Left hindlimb (tissue), 1 donor: ENCODE measurements at regions not wholly inside any gene's neighbourhood (a gene's known extent, or its start where the extent isn't known, plus 50 kb on each side); places are given as distances from the start of the nearest gene placed in this dataset.

Experiments used
- DNase-seq: peaks from one replicate; pipeline ENCODE4 v3.0.0-alpha.2; 2018

DNA sequence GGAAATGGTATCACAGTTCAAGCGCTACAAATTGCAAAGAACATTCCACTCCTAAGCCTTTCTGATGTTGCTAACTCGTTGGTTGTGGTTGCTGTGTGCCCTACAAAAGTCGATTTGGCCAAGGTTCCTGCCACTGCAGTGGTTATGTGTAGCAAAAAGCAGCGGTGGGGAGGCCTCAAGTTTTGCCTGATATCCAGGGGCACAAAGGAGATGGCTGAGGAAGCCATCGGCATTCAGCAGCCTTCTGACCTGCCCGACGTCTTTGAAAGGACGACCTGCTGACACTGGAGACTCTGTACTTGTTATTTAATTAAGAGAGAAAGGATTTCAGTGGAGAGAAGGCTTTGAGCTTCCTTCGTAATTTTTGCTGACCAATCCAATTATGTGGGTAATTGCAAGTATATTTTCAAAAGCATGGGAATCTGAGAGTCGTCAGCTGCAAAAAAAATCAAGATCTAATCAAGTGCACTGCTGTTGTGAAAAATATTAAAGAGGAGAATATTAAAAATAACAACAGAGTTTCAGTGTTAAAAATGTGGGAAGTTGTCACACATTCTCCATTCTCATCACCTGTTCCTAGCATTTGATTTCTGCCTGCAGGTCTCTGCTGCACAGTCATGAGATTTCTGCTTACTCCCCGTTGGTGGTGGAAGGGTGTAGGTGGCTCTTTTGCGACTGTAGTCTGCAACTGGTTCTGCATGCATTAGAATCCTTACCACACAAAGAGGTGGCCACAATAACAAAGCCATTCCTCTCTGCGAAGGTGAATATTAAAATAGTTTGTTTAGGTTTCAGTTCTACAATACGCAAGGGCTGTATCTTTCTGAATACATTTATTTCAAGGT is 319.2 kb downstream of the IRX2 start:
- no peak for DNase-seq

DNA sequence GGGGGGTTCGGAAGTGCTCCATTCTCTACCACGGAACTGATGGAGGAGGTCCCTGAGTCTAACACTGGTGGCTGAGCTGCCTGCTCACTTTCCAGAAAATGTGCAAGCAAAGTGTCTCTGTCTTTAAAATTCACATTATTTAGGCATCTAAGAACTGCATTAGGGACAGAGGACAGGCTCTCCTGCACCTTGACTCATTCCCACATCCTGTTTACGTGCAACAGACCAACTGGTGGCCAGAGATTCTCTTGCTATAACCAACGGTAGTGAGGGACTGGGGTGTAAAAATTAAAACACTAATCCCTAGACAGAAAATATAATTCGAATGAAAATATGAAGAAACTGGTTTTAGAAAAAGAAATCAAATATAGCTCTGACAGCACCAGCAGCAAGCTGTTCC is 320.9 kb downstream of the IRX2 start:
- DNase-seq, result no peak

DNA sequence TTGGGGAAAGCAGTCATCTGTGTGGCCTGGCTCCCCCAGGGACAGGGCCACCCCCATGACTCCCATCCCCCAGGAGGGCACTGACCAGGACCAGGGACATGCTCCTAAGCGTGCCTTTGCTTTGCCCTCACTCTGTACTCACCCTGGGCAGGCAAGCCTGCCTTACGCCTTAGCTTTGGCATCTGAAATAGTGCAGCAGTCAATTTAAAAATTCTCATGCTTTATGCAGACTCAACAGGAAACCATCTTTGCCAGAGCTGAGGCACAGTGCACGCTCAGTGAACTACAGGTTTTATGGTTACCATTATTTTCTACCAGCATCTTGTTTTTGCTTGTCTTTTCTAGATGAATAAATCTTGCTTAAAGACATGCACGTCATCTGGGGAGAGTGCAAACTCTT is 323.5 kb downstream of the IRX2 start:
- DNase-seq, result no peak

DNA sequence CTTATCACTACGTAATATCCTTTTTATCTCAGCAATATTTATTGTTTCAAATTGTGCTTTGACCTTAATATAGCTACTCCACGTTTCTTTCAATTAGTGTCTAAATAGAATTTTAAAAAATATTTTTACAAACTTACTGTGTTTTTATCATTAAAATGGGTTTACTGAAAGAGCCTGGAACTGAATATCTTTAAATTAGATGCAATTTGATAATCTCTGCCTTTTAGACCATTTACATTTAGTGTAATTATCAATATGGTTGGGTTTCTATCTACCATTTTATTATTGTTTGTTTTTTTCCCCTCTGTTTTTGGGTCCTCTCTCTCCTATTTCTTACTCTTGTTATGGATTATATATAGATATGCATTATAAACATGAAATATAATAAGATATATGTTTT is 327.8 kb downstream of the IRX2 start:
- no peak for DNase-seq

DNA sequence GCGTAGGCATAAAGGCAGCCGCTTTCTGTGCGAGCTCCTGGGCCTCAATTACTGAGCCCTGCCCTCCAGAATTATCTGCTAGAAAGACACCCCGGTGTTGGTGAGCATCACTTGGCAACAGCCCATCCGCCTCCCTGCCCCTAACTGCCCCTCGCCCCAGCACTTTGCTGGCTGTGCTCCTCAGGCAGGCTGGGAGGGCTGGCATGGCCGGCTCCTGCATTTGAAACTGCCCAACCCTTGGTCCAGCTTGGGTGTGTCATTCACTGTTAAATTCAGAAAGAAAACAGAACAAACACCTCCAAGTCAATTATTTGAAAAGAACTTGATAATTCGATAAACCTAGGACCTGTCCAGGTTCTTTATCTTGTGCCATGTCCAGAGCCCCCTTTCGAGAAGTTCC is 334.2 kb downstream of the IRX2 start:
- DNase-seq, result no peak

DNA sequence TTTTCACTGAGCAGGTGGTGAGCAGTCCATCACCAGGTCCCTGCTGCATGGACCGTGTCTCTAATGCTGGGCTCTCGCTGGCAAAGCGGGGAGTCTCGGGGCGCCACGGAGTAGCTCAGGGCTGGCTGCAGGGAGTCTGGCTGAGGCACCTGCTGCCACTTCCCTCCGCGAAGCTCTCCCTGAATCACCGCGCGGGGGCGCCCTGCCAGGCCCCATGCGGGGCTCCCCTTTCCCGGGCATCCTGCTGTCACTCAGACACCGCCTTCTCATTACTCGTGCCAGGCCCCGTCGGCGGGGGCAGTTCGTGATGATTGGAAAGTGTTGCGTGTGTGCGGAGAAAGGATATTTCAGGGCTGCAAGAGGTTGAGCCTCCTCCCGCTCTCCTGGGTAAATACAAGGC is 335.8 kb downstream of the IRX2 start:
- DNase-seq, result no peak

DNA sequence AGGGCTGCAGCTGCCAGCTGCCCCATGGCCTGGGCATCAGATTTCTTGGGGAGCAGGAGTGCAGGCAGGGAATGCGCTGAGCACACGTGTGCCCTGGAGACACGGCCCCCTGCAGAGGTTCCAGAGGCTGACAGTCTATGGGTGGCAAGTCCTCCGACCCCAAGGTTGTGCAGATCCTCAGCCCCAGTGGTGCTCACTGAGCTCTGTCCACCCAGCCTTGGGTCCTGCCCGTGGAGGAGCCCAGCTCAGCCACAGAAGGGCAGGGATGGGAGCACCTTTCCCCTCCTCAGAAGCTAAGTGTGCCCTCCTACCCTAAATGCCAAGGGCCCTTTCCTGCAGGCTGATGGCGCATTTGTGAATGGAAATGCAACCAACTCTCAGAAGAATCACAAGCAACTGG is 341.0 kb downstream of the IRX2 start:
- no peak for DNase-seq

DNA sequence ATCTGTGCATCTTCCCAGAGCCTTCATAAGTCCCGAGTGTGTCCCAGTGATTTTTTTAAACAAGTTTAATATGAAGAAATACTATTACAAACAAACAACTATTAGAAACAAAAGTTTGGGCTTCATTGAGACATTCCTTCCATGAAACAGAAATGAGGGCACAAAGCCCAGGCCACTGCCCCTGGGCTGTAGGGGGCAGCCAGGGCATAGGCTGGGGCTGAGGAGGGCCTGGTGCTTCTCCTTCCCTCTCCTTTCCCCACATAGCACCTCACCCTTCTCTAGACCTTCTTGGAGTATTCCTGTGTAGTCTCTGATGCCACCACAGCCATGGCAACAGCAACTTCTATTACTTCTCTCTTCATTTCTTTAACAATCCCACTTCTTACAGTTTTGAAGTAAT is 348.2 kb downstream of the IRX2 start:
- DNase-seq, result no peak

DNA sequence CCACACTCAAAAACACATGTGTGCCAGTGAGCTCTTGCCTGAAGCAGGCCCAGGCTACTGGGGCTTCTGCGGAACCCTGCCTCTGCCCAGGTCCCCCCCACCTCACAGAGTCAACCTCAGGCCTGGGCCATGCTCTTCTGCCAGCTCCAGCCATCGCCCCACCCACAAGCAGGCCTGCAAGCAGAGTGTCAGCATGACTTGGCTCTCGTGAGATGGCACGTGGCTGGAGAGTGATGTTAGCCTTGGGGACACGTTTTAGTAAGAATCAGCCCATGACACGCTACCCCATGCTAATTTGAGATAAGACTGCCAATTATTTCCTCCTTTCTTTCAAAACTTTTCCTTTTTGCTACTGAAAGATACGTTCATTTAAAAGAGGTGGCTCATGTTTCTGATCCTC is 351.7 kb downstream of the IRX2 start:
- DNase-seq, result no peak

DNA sequence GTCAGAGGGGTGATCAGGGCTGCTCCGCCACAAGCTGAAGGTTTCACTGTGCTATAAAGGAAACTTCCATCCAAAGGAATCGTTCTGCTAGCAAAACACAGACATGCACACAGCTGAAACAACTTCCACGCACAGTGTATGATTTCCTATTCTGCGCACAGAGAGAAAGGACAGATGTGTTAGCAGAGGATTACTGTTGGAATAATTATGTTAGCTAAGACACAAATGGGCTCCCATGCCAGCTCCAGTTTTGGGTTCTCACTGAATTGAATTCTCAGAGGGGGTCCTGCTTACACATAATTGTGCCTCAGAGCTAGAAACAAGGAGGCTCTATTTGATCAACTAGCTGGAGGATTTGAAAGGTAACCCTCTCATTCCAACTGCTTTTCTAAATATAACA is 352.4 kb downstream of the IRX2 start:
- no peak for DNase-seq

DNA sequence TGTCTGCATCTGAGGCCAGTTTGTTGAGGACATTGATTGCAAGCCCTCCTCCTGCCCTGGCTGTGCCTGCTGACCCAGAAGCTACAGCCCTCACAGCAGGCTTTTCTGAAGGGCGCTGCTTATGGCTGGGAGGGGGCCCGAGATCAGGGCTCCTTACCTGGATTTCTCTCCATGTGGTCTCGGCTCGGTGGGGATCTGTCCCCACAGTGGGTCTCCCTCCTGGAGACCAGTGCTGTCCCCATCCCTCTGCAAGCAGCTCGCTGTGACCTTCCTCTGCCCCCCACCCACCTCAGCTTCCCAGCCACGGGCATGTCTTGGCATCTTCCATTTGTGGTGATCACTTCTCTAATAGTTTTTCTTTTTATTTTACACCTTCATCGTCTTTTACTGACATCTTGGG is 357.9 kb downstream of the IRX2 start:
- no peak for DNase-seq

DNA sequence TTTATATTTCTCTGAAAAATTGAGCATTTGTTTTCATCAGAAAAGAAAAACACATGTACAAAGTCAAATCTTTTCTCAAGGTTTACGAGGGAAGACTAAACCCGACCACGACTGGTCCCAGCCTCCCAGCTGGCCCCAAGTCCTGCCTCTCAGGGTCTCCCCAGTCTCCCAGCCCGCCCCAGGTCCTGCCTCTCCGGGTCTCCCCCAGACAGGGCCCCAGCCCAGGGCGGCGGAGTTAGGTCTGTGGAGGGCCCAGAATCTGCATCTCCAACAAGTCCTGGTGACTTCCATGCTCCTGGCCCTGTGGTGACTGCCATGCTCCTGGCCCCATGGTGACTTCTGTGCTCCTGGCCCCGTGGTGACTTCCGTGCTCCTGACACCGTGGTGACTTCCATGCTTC is 359.9 kb downstream of the IRX2 start:
- no peak for DNase-seq

DNA sequence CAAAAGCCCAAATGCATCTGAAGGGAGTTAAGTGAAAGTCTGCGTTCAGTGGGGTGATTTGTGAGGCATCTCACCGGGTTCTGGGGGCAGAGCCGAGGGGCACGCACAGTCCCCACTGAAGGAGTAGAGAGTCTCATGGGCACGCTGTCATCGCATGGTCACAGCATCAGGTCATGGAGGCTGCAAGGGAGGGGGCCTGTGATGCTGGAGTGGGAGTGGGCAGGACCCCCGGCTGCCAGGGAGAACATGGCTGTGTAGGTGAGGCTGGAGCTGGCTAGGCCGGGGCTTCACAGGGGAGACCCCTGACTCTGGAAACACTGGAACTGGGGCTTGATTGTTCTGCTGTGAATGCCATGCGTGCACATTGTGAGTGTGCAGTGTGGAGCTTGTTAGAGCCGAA is 360.5 kb downstream of the IRX2 start:
- DNase-seq, result no peak

DNA sequence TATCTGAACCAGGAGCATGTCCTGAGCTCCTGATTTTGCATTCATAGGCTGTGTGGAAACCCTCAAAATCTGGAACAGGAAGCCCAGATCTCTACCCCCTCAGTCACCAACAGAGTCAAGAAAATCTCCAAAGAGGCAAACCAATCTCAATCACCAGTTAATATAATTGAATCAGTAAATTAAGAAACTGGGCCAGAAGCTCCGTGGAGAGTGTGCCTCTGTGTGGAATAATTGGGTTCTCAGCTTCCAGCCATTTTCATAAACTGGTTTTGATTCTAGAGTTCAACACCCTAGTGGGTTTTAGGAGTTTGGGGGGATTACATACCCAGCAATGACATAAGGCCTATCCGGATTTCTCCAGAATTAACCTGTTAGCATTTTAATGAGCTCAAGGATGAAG is 362.9 kb downstream of the IRX2 start:
- no peak for DNase-seq

DNA sequence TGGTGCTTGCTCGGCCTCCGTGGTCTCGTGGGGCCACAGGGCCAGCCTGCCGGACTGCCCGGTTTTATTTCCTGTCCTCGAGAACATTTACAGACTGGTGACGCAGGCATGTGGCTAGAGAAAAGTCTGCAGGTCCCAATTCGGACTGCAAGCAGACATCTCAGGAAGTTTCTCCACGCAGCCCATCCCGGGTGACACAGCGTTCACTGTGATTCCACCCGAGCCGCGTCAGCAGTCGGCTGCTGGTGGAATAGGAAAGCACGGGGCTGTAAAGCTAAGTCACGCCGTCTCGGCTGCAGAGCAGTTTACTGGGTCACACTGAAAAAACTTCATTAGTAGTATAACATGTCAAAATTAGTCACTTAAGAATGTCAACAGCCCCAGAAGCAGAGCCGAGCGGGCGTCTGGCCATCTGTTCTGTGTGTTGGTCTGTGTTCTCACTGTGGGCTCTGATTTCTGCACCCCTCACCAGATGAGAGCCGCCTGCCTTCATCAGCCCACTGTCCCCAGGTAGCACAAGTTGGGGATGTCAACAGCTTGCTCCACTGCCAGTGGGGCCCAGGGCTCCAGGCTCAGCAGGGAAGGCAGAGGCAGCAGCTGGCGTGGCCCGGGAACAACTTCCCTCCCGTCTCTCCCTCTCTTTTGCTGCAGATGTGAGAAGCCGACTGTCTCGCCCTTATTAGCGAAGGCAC is 363.7 kb downstream of the IRX2 start:
- peak; percentile 38 for DNase-seq

DNA sequence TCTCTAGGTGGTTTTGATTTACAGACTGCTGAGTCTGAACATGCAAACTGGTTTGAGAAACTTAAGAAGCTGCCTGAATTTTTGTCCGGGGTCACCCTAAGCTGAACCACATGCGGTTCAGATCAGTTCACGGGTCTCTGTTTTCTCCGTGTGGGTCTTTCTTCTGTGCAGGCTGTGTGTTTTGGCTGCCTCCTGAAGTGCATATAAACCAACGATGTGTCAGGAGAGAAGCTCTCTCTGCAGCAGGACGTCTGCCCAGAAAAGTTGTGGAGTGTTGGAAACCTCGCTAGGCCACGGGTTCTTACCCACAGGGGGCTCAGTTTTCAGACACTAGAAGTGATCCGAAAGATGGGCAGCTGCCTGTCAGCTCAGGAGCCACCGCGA is 364.2 kb downstream of the IRX2 start:
- DNase-seq, result no peak

DNA sequence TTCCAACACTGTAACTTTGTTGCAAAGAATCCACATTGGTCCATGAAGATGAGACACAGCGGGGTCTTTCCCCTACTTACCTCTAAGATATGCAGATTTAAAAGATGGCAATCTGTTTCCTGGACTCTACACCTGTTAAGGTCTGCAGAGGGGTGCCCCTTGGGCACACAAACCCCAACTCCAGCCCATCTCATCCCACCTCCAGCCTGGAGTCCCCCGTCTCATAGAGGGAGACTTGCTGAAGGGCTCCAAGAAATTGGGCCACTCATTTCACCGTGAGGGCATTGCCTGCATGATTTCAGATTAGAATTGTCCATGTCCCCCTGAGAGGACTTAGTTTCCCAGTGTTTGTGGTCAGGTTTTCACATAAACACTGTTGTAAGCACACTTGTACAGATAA is 365.7 kb downstream of the IRX2 start:
- no peak for DNase-seq

DNA sequence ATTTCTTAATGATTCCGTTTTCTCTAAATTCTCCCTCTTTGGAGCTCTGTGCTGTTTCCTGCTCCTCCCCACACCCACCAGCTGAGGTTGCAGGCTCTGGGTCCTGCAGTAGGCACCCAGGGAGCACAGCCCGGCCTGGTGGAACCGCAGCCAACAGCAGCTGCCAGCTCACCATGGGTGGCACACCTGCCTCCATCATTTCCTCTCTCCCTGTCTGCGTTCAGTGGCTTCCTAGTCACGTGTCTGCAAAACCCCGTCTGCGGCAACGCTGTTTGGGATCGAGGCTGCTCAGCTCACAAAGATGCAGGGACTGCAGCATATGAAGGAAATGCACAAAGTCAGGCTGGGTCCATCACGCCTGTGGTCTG is 367.8 kb downstream of the IRX2 start:
- no peak for DNase-seq

DNA sequence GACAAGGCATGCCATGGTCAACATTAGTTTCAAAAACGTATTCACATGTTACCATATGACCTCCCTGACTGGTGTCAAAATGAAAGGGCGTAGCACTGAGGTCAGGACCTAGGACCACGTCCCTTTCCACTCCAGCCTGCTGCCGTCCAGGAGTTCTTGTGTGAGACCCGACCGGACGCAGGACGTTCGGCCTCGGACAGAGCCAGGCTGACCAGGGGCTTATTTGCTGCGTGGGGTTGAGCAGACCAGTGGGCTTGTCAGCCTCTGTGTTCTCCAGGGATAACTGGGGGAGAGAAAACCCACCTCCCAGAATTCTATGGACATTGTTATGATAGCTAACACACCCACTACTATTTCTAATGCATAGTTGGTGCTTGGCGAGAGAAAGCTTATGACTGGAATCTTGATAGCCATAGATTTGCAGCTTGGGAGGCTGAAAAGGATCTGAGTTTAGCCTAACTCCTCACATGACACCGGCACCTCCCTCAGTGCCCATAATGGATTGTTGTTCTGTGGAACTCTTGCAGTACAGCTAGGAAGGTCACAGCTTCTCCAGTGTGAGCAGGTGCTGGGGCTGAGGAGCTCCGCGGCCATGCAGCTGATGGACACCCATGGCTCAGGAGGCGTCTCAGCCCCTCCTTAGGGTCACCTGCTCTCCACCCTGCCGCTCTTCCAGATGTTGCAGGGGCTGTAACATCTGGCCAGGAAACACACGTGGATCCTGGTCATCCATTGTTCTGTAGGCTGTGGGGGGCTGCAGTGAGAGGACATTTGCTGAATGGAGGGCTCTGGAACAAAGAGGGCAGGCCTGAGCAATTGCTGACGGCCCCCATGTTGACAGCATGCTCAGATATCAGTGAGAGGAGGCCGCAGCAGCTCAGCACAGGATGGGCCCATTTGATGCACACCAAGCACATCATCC is 368.4 kb downstream of the IRX2 start:
- DNase-seq, result no peak

DNA sequence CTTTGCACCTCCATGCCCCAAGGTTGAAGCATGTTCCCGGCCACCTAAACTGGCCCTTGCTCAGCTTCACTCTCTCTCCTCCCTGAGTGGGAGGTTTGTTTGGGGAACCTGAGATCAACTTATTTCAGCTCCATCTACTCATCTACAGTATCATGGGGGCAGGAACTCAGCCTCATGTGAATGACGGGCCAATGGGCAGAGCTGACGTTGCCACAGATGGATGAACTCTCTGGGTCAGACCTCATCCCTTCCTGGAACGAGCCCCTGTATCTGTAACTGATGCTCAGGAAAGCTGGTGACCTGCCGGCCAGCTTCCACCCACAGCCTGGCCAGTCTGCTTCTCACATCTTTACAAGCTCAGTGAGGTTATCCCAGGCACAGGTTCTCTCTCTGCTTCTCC is 369.6 kb downstream of the IRX2 start:
- DNase-seq, result no peak

DNA sequence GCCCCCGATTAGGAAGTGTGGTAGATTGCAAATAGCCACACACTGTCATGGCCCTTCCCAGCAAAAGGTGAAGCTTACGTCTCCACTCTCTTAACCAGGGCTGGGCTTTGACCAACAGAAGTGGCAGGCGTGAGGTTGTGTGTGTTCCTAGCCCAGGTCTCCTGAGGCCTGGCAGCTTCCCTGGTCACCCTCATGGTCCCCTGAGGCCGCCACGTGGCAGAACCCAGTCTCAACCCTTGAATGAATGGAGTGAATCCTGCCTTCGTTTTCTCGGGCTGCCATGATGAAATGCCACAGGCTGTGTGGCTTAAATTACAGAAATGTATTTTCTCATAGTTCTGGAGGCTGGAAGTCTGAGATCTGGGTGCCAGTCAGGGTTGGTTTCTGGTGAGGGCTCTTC is 370.4 kb downstream of the IRX2 start:
- no peak for DNase-seq

DNA sequence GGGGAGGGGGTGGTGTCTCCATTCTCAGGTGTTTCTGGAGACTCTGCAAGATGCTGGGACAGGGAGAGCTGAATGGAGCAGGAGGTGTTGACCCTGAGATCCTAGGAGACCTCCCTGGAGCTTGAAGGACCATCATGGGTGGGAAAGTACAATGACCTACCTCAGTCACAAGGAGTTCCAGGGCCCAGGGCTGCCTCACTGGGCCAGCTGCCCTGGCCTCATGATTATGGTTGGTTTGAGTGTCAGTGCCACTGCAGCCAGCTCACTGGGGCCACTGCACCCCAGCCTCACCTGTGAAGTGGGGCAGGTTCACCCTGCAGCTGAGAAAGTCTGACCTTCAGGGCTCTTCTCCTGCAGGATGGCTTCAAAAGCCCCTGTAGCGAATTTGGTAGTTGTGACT is 372.5 kb downstream of the IRX2 start:
- DNase-seq, result no peak

DNA sequence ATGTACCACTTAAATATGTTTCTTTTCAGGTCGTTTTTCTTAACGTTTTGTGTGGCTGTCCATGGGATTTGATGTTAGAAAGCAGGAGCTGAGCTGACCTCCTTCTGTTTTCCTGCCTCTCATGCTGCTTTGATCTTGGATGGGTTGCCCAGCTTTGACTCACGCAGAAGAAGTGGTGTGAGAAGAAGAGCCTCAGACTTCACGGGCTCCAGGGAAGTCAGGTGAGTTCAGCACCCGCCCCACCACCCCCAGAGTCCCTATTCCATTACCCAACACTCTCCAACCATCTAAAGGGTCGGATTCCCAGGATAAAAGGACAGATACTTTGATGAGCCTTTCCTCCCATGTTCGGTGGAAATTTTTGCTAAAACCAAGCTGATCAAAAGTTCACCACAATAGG is 373.4 kb downstream of the IRX2 start:
- DNase-seq, result no peak

DNA sequence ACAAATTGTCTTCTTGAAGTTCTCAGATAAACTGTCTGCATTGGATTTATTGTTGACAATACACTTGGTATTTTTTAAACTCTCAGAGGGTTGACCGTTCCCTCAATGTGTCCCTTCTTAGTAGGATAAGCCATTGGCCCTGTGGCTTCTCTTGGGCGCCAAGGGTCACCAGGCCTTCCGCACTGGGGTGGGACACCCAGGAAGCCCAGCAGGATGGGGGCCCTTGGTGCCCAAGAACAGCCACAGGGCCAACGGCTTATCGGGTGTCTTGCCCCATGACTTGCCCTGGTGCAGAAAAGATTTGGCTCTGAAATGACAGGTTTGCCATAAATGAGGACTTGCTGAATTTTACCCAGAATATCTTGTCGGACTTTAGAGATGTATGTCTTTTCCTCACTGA is 375.0 kb downstream of the IRX2 start:
- no peak for DNase-seq
